ENCODE measurements at regions not wholly inside any gene's neighbourhood (a gene's known extent, or its start where the extent isn't known, plus 50 kb on each side); places are given as distances from the start of the nearest gene placed in this dataset.

DNA sequence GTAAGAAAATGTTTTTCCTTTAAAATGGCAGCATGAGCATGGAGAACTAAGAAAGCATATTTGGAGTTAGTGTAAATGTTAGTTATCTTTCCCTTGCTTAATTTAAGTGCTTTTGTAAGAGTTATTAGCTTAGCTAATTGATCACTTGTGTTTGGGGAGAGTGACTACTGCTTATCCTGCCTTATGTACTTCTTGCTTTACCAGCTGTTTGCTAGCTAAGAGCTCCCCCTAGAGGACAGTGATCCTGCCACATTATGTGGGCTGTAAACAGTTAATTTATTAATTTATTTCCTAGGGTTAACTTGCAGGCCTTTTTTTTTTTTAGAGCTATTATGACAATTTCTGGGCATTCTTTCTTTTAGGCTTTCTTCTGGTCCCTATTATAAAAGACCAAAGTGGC lies 435.8 kb downstream of the MAGEB5 start:
- Histone ChIP-seq H3K27ac (no peak overlapping the region), H3K9ac (no peak overlapping the region), H4K20me1 (no peaks in the 10 kb centered on the region), H3K9me3 (replicated peaks in 1 of 11) (peaks cover 38 to 67% (median 49%) of the 10 kb centered on the region in 11 experiments), H3K4me2 (no peak overlapping the region), H3K4me3 (no peak overlapping the region), H3K27me3 (peaks cover 4 to 59% (median 39%) of the 10 kb centered on the region in 11 experiments; a peak in 19 of 22 replicates), H3K4me1 (no peaks in the 10 kb centered on the region), H3K36me3 (no peaks in the 10 kb centered on the region)
- no peak for TF ChIP-seq Cebpa-rat (IDR thresholded peaks at IDR 0.05)

DNA sequence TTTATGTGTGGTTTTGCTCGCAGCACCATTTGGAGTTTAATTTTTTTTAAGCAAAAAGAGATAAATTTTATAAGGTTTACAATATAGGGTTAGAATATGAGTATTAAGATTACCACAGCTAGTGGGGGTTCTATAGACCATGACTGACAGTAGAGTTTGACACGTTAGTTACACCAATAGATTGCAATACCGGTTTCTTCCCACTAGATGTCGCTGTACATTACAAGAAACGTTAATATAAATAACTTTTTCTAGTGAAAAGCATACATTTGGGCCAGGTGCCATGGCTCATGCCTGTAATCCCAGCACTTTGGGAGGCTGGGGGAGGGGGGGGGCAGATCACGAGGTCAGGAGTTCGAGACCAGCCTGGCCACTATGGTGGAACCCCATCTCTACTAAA lies 433.6 kb downstream of the MAGEB5 start:
- Histone ChIP-seq H3K4me2 (no peak overlapping the region), H3K36me3 (no peaks in the 10 kb centered on the region), H3K4me1 (no peaks in the 10 kb centered on the region), H3K9ac (no peak overlapping the region), H3K9me3 (replicated peaks in 1 of 11) (peaks cover 36 to 61% (median 46%) of the 10 kb centered on the region in 11 experiments), H3K27me3 (peaks cover 21 to 61% (median 40%) of the 10 kb centered on the region in 11 experiments; a peak in 21 of 22 replicates), H3K27ac (no peak overlapping the region), H3K4me3 (no peak overlapping the region), H4K20me1 (no peaks in the 10 kb centered on the region)
- TF ChIP-seq Cebpa-rat (IDR thresholded peaks at IDR 0.05) = no peak

DNA sequence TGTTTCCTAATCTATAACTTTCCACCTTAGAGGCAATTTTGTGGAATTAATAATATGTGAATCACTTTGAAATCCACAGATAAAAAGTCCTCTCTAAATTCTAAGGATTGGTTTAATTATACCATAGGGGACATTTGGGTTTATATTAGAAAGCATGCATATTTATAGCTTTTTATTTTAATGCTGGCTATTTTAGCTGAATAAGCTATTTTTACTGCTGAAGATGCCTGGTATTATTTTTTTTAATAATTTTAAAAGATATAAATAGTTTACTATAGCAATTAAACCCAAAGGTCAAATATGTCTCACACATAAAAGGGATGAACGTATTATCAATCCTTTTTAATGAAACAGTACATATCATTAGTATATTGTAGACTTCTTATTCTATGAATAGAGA lies 415.4 kb downstream of the MAGEB5 start:
- H3K36me3 ChIP-seq = no peaks in the 10 kb centered on the region

DNA sequence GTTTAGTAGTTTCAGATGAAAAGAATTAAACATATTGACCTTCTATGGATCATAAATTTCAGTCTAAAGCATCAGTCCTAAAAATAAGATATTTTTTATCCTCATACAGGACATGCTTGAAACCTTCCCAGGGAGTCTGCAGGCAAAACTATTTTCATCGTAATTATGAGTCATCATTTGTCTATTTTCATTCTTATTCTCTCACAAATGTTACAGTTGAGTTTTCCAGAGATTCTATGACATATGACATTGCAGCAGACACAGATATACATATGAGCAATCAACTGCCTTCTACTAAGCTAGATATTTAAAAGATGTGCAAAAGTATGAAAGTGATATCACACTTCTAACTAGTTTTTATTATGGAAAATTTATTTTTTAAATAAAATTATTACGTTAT lies 398.0 kb downstream of the MAGEB5 start:
- Histone ChIP-seq H3K27ac (no peak overlapping the region), H3K4me2 (no peak overlapping the region), H3K36me3 (no peaks in the 10 kb centered on the region), H3K9ac (no peak overlapping the region), H4K20me1 (no peaks in the 10 kb centered on the region; a peak in 1 of 22 replicates), H3K4me1 (no peaks in the 10 kb centered on the region), H3K9me3 (replicated peaks in 1 of 11) (no peaks in the 10 kb centered on the region), H3K27me3 (peaks cover 28 to 99% (median 90%) of the 10 kb centered on the region in 11 experiments), H3K4me3 (no peak overlapping the region)
- TF ChIP-seq Cebpa-rat (IDR thresholded peaks at IDR 0.05) = no peak

More for the DNA sequence above, 415.4 kb downstream of the MAGEB5 start:
- Histone ChIP-seq H3K9ac (no peak overlapping the region), H3K9me3 (replicated peaks in 1 of 11) (no peaks in the 10 kb centered on the region; a peak in 1 of 22 replicates), H3K4me3 (no peak overlapping the region), H3K27ac (no peak overlapping the region), H3K4me2 (no peak overlapping the region), H4K20me1 (no peaks in the 10 kb centered on the region; a peak in 1 of 22 replicates), H3K4me1 (no peaks in the 10 kb centered on the region), H3K27me3 (peaks cover 72 to 100% (median 86%) of the 10 kb centered on the region in 11 experiments)
- no peak for TF ChIP-seq Cebpa-rat (IDR thresholded peaks at IDR 0.05)

DNA sequence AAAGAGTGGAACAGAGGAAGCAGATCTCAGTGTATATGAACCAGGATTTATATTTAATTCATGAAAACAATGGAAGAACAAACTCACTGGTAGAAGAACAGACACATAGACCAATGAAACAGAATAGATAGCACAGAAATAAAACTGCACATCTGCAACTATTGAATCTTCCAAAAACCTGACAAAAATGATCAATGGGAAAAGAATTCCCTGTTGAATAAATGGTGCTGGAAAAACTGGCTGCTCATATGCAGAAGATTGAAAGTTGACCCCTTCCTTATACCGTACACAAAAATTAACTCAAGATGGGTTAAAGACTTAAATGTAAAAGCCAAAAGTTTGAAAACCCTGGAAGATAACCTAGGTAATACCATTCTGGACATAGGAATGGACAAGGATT lies 391.0 kb downstream of the MAGEB5 start:
- no peak for TF ChIP-seq Cebpa-rat (IDR thresholded peaks at IDR 0.05)
- Histone ChIP-seq H3K4me1 (no peaks in the 10 kb centered on the region), H3K9me3 (replicated peaks in 1 of 11) (no peaks in the 10 kb centered on the region), H3K27me3 (peaks cover 24 to 99% (median 93%) of the 10 kb centered on the region in 11 experiments), H3K9ac (no peak overlapping the region), H4K20me1 (no peaks in the 10 kb centered on the region; a peak in 2 of 22 replicates), H3K27ac (no peak overlapping the region), H3K4me2 (no peak overlapping the region), H3K36me3 (no peaks in the 10 kb centered on the region), H3K4me3 (no peak overlapping the region)

DNA sequence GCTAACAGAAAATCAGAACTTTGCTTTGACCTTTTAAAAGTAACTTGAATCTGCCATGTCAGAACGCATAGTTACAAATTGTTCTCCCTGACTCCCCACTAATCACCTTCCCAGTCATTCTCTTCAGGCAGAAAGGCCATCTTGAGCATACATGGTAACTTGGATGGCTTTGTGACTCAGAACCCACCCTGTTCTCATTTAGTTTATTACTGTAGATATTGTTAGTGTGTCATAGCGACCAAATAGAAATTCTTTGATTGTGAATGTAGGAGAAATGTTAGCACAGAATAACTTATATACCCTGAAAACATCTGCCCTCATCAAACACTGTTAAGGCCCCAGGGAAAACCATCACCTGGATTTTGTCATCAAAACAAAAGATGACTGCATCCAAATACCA lies 382.0 kb downstream of the MAGEB5 start:
- H3K27me3 ChIP-seq = peaks cover 54 to 94% (median 81%) of the 10 kb centered on the region in 11 experiments
- H3K36me3 ChIP-seq = no peaks in the 10 kb centered on the region
- H3K9me3 ChIP-seq (replicated peaks in 1 of 11) = peaks cover 4 to 12% (median 6%) of the 10 kb centered on the region in 11 experiments; a peak in 14 of 22 replicates
- no peak overlapping the region for H3K4me3 ChIP-seq
- H3K9ac ChIP-seq = no peak overlapping the region
- TF ChIP-seq Cebpa-rat (IDR thresholded peaks at IDR 0.05) = no peak
- H3K4me2 ChIP-seq = no peak overlapping the region
- no peaks in the 10 kb centered on the region; a peak in 2 of 22 replicates for H4K20me1 ChIP-seq
- no peaks in the 10 kb centered on the region for H3K4me1 ChIP-seq
- no peak overlapping the region for H3K27ac ChIP-seq

DNA sequence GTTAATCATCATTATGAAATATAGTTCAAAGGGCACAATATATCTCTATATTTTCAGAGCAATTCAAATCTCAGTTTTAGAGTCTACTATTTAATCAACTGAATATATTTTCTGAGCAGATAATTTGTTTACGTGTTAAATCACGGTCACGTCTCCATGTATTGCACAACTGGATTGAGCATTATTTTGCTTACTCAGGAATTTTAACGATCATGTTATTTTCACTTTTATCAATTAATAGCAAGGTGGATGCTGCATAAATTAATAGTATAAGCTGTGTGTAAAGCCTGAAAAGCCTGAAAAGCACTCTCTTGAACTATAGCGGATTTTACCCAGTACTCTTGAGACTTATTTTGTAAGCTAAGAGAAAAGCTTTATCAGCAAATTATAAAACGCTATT lies 374.9 kb downstream of the MAGEB5 start:
- Histone ChIP-seq H3K27ac (no peak overlapping the region), H3K4me2 (no peak overlapping the region), H3K27me3 (peaks cover 25 to 87% (median 71%) of the 10 kb centered on the region in 11 experiments; a peak in 21 of 22 replicates), H3K4me1 (no peaks in the 10 kb centered on the region), H3K9me3 (replicated peaks in 1 of 11) (peaks cover 4 to 12% (median 6%) of the 10 kb centered on the region in 11 experiments; a peak in 14 of 22 replicates), H4K20me1 (no peaks in the 10 kb centered on the region; a peak in 1 of 22 replicates), H3K4me3 (no peak overlapping the region), H3K9ac (no peak overlapping the region), H3K36me3 (no peaks in the 10 kb centered on the region)
- no peak for TF ChIP-seq Cebpa-rat (IDR thresholded peaks at IDR 0.05)

DNA sequence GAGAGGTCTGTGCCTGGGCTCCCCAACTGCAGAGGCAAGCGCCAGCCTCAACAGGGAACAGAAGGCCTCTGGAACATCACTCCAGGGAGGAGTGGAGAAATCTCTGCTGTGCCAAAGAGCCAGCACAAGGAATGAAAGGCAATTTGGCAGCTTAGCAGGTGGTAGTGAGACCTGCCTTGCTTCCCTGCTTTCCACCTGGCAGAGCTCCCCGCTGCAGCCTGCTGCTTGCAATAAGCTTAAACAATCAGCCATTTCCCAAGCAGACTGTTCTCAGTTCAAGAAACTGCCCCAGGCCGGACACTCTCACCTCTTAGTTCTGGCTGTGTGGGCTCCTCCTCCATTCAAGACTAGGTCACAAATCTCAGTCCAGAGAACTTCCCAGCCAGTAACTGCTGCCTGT lies 370.6 kb downstream of the MAGEB5 start:
- H3K27me3 ChIP-seq = peaks cover 49 to 95% (median 83%) of the 10 kb centered on the region in 11 experiments
- H3K4me1 ChIP-seq = no peaks in the 10 kb centered on the region
- H3K9me3 ChIP-seq (replicated peaks in 1 of 11) = no peaks in the 10 kb centered on the region
- H3K4me2 ChIP-seq = no peak overlapping the region
- H3K9ac ChIP-seq = no peak overlapping the region
- no peaks in the 10 kb centered on the region for H3K36me3 ChIP-seq
- no peak overlapping the region for H3K27ac ChIP-seq
- no peaks in the 10 kb centered on the region; a peak in 1 of 22 replicates for H4K20me1 ChIP-seq
- H3K4me3 ChIP-seq = no peak overlapping the region
- no peak for TF ChIP-seq Cebpa-rat (IDR thresholded peaks at IDR 0.05)

DNA sequence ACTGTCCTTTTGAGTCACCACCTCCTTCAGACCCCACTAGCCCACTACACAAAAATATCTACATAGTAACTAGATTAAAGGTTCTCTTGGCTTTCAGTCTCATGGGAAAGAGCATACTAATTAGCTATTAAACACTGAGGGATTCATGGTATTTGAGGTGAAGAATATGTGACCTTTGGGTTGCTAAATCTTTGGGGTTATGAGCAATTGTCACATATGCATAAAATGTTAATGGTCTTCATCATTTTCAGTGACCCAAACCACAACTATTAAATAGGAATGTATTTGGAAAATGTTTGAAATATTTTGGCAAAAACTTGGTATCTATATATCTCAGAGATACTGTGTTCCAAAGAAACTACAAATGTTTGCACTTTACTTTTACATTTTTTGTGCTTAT lies 365.1 kb downstream of the MAGEB5 start:
- Histone ChIP-seq H3K4me3 (no peak overlapping the region), H4K20me1 (0 out of 22 replicates have a peak, but pooled peaks cover 0 to 6% (median 0%) of the 10 kb centered on the region in 11 experiments), H3K4me2 (no peak overlapping the region), H3K9me3 (replicated peaks in 1 of 11) (no peaks in the 10 kb centered on the region), H3K27ac (no peak overlapping the region), H3K4me1 (no peaks in the 10 kb centered on the region), H3K27me3 (peaks cover 59 to 92% (median 87%) of the 10 kb centered on the region in 11 experiments), H3K9ac (no peak overlapping the region), H3K36me3 (no peaks in the 10 kb centered on the region)
- TF ChIP-seq Cebpa-rat (IDR thresholded peaks at IDR 0.05) = no peak

DNA sequence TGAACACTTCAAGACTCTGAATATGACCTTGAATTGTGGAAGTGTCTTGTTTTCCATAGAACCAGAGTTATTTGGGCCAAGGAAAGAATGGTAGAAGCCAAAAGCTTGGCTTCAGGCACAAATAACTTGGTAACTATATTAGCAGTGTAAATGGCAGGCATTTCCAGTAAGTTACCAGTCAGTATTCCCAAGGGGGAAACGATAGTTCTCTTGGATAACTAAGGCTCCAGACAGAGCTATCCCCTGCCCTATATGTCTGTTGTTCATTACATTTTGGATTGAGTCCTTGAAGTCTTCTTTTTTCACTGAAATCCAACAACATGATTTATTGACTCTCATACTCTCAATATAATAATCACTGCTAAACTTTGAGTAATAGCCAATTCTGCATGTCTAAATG lies 364.1 kb downstream of the MAGEB5 start:
- Histone ChIP-seq H3K9ac (no peak overlapping the region), H3K27me3 (peaks cover 65 to 92% (median 87%) of the 10 kb centered on the region in 11 experiments), H3K9me3 (replicated peaks in 1 of 11) (no peaks in the 10 kb centered on the region), H3K4me3 (no peak overlapping the region), H3K27ac (no peak overlapping the region), H4K20me1 (0 out of 22 replicates have a peak, but pooled peaks cover 0 to 6% (median 0%) of the 10 kb centered on the region in 11 experiments), H3K4me1 (no peaks in the 10 kb centered on the region), H3K36me3 (no peaks in the 10 kb centered on the region), H3K4me2 (no peak overlapping the region)
- TF ChIP-seq Cebpa-rat (IDR thresholded peaks at IDR 0.05) = no peak

Data from BLaER1 treated with 17β-estradiol and CSF1 and Interleukin-3, amounts not matched to agents 10 nM and 100 nM (cell line).